NCI-H2107 treated with DMSO at 0.1 percent for 48 hours (cell line): ENCODE measurements at regions not wholly inside any gene's neighbourhood (a gene's known extent, or its start where the extent isn't known, plus 50 kb on each side); places are given as distances from the start of the nearest gene placed in this dataset.
"Not testable (repeated sequence)": the region's sequence is repeated elsewhere in the genome, so short reads cannot be mapped to it uniquely, and the experiment has no call there.

ENCODE experiments used
- DNase-seq: peaks from one replicate; lab custom pipeline; 2025; ENCODE audit not compliant: unreplicated experiment; lab: John Stamatoyannopoulos, UW

GRCh38 chr6:84975316-84975715, 210.9 kb upstream of the TBX18 start:
- DNase-seq: no peak

- no peak for DNase-seq
Observed at GRCh38 chr6:84973606-84974005, 209.2 kb upstream of the TBX18 start.

GRCh38 chr6:84967965-84968364, 203.6 kb upstream of the TBX18 start:
- no peak for DNase-seq

- DNase-seq: peak; percentile 0
Observed at GRCh38 chr6:84967389-84967788, 203.0 kb upstream of the TBX18 start.

GRCh38 chr6:84953111-84953755, 188.8 kb upstream of the TBX18 start:
- DNase-seq: no peak

- DNase-seq: not testable (repeated sequence)
Observed at GRCh38 chr6:84944926-84945325, 180.5 kb upstream of the TBX18 start.

GRCh38 chr6:84943905-84944304, 179.5 kb upstream of the TBX18 start:
- DNase-seq: no peak

- not testable (repeated sequence) for DNase-seq
Observed at GRCh38 chr6:84941609-84942008, 177.2 kb upstream of the TBX18 start.

GRCh38 chr6:84929212-84929611, 164.8 kb upstream of the TBX18 start:
- no peak for DNase-seq

- no peak for DNase-seq
Observed at GRCh38 chr6:84927551-84927950, 163.2 kb upstream of the TBX18 start.

- no peak for DNase-seq
Observed at GRCh38 chr6:84926189-84927155, 162.1 kb upstream of the TBX18 start.

GRCh38 chr6:84921891-84922290, 157.5 kb upstream of the TBX18 start:
- DNase-seq: no peak

- no peak for DNase-seq
Observed at GRCh38 chr6:84920021-84920420, 155.6 kb upstream of the TBX18 start.

GRCh38 chr6:84916704-84917103, 152.3 kb upstream of the TBX18 start:
- no peak for DNase-seq

GRCh38 chr6:84912472-84913322, 148.3 kb upstream of the TBX18 start:
- DNase-seq: no peak

- no peak for DNase-seq
Observed at GRCh38 chr6:84910906-84911607, 146.7 kb upstream of the TBX18 start.

- DNase-seq: no peak
Observed at GRCh38 chr6:84908304-84908904, 144.0 kb upstream of the TBX18 start.

GRCh38 chr6:84906514-84906913, 142.1 kb upstream of the TBX18 start:
- no peak for DNase-seq

- DNase-seq: no peak
Observed at GRCh38 chr6:84905823-84906222, 141.4 kb upstream of the TBX18 start.

- no peak for DNase-seq
Observed at GRCh38 chr6:84902354-84902928, 138.0 kb upstream of the TBX18 start.
